ENCODE measurements at regions not wholly inside any gene's neighbourhood (a gene's known extent, or its start where the extent isn't known, plus 50 kb on each side); places are given as distances from the start of the nearest gene placed in this dataset.

GRCh38 chr1:229207916-229208315 is 63.0 kb upstream of the RAB4A start:
- H3K4me3 ChIP-seq (ENCODE audit: low read depth, low read length) = no peak overlapping the region
- no peak for TF ChIP-seq CTCF (IDR thresholded peaks at IDR 0.05; ENCODE audit: control insufficient read depth, extremely low read depth, insufficient read depth)
- no peak for DNase-seq (ENCODE audit: low read depth)

- TF ChIP-seq CTCF (IDR thresholded peaks at IDR 0.05; ENCODE audit: control insufficient read depth, extremely low read depth, insufficient read depth) = no peak
- peak; percentile 79 for DNase-seq (ENCODE audit: low read depth)
- no peak overlapping the region for H3K4me3 ChIP-seq (ENCODE audit: low read depth, low read length)
Measured at GRCh38 chr1:229208481-229208880, 62.4 kb upstream of the RAB4A start.

- no peak for TF ChIP-seq CTCF (IDR thresholded peaks at IDR 0.05; ENCODE audit: control insufficient read depth, extremely low read depth, insufficient read depth)
- no peak for DNase-seq (ENCODE audit: low read depth)
- no peak overlapping the region for H3K4me3 ChIP-seq (ENCODE audit: low read depth, low read length)
Measured at GRCh38 chr1:229209386-229209785, 61.5 kb upstream of the RAB4A start.

GRCh38 chr1:229209816-229210215 is 61.1 kb upstream of the RAB4A start:
- H3K4me3 ChIP-seq (ENCODE audit: low read depth, low read length) = no peak overlapping the region
- no peak for TF ChIP-seq CTCF (IDR thresholded peaks at IDR 0.05; ENCODE audit: control insufficient read depth, extremely low read depth, insufficient read depth)
- no peak for DNase-seq (ENCODE audit: low read depth)

- no peak overlapping the region for H3K4me3 ChIP-seq (ENCODE audit: low read depth, low read length)
- no peak for TF ChIP-seq CTCF (IDR thresholded peaks at IDR 0.05; ENCODE audit: control insufficient read depth, extremely low read depth, insufficient read depth)
- DNase-seq (ENCODE audit: low read depth) = no peak
Measured at GRCh38 chr1:229210844-229211243, 60.1 kb upstream of the RAB4A start.

- no peak for DNase-seq (ENCODE audit: low read depth)
- no peak for TF ChIP-seq CTCF (IDR thresholded peaks at IDR 0.05; ENCODE audit: control insufficient read depth, extremely low read depth, insufficient read depth)
- no peak overlapping the region for H3K4me3 ChIP-seq (ENCODE audit: low read depth, low read length)
Measured at GRCh38 chr1:229213797-229214196, 57.1 kb upstream of the RAB4A start.

- H3K4me3 ChIP-seq (ENCODE audit: low read depth, low read length) = no peak overlapping the region
- DNase-seq (ENCODE audit: low read depth) = no peak
- TF ChIP-seq CTCF (IDR thresholded peaks at IDR 0.05; ENCODE audit: control insufficient read depth, extremely low read depth, insufficient read depth) = no peak
Measured at GRCh38 chr1:229217716-229218115, 53.2 kb upstream of the RAB4A start.
